ENCODE measurements at regions not wholly inside any gene's neighbourhood (a gene's known extent, or its start where the extent isn't known, plus 50 kb on each side); places are given as distances from the start of the nearest gene placed in this dataset.

- no peaks in the 10 kb centered on the region for H3K9me3 ChIP-seq (ENCODE audit: insufficient read depth in 2 of 2, low read depth in 1 of 2, low read length in 1 of 2)
- no peak overlapping the region for H4K8ac ChIP-seq (ENCODE audit: extremely low read depth, insufficient read depth, low read length)
- POLR2A ChIA-PET (ENCODE audit: partially characterized antibody), result no interaction called here
- H4K91ac ChIP-seq (replicated peaks; ENCODE audit: insufficient read length, low read length), result no peak overlapping the region
- H2BK15ac ChIP-seq (ENCODE audit: low read length), result no peak overlapping the region
- no peak overlapping the region for H2AFZ ChIP-seq (ENCODE audit: low read length)
- no peaks in the 10 kb centered on the region; a peak in 1 of 7 replicates for H3K27me3 ChIP-seq (replicated peaks in 1 of 4; ENCODE audit: control insufficient read depth in 3 of 4, extremely low read depth in 1 of 4, insufficient read depth in 3 of 4, low read length in 3 of 4)
- no peak overlapping the region for H3K56ac ChIP-seq (replicated peaks; ENCODE audit: insufficient read length, low read depth, low read length)
- H4K5ac ChIP-seq (ENCODE audit: insufficient read length, low read depth, low read length), result no peak overlapping the region
- no peak overlapping the region for H3K23ac ChIP-seq (ENCODE audit: insufficient read length)
- no peak overlapping the region for H3K18ac ChIP-seq (ENCODE audit: extremely low read depth, low read length)
- FAIRE-seq (no peak), DNase-seq (ENCODE audit: low read depth in 1 of 2, low spot score in 2 of 2) (no peak)
- H2BK120ac ChIP-seq (replicated peaks; ENCODE audit: low read depth, low read length), result no peak overlapping the region
- no peak overlapping the region; the same call in 1 of the 2 replicates for H2BK20ac ChIP-seq (ENCODE audit: low read length)
- no peak overlapping the region for H2AK5ac ChIP-seq (ENCODE audit: low read depth, low read length)
- 91% methylated on average over 4 of the region's 4 CpGs; no CpG with 5 or more reads in 1 of the 2 experiments for WGBS, 2 experiments (ENCODE audit: extremely low coverage in 1 of 2, insufficient coverage in 1 of 2, insufficient read length in 1 of 2, insufficient replicate concordance in 2 of 2, low coverage in 1 of 2, low lambda C conversion rate in 2 of 2, missing lambda C conversion rate in 1 of 2)
- no peak overlapping the region for H3K9ac ChIP-seq (replicated peaks in 1 of 4; ENCODE audit: extremely low read depth in 1 of 4, low read depth in 3 of 4, low read length in 3 of 4)
- H3K79me1 ChIP-seq (ENCODE audit: low read depth, low read length), result no peaks in the 10 kb centered on the region
- CTCF ChIA-PET (ENCODE audit: partially characterized antibody), result interaction anchor here (0.7 to 1.5 kb wide), 2 partner anchors 17 to 34 kb away, joined by 4 read pairs; no protein-coding TSS in a partner anchor
- 0 out of 7 replicates have a peak, but pooled peaks cover 0 to 3% (median 0%) of the 10 kb centered on the region in 4 experiments for H3K4me1 ChIP-seq (replicated peaks in 1 of 4; ENCODE audit: control insufficient read depth in 3 of 4, insufficient read depth in 4 of 4, low read length in 3 of 4)
- no peak overlapping the region for H3K14ac ChIP-seq (ENCODE audit: insufficient read length)
- H3K4me2 ChIP-seq (ENCODE audit: insufficient read depth in 1 of 2, low read depth in 2 of 2, low read length in 2 of 2), result no peak overlapping the region
- H3K4ac ChIP-seq (replicated peaks; ENCODE audit: insufficient read length, low read depth, low read length), result no peak overlapping the region
- H3K23me2 ChIP-seq (ENCODE audit: low read depth, low read length), result no peaks in the 10 kb centered on the region
- H4K20me1 ChIP-seq (replicated peaks in 1 of 2; ENCODE audit: control insufficient read depth in 1 of 2, insufficient read depth in 2 of 2, low read length in 2 of 2), result no peaks in the 10 kb centered on the region
- H3K4me3 ChIP-seq (ENCODE audit: extremely low read depth in 1 of 4, insufficient read depth in 2 of 4, low read depth in 3 of 4, low read length in 4 of 4), result no peak overlapping the region
- no peak overlapping the region; the same call in 1 of the 2 replicates for H2BK5ac ChIP-seq (ENCODE audit: low read depth, low read length)
- H3K36me3 ChIP-seq (ENCODE audit: control insufficient read depth in 2 of 4, insufficient read depth in 4 of 4, low read length in 3 of 4), result no peaks in the 10 kb centered on the region
- no peak overlapping the region for H3K27ac ChIP-seq (ENCODE audit: low read depth, low read length)
- no peak overlapping the region for H2BK12ac ChIP-seq (ENCODE audit: low read depth, low read length)
- no peaks in the 10 kb centered on the region for H3K79me2 ChIP-seq (ENCODE audit: control insufficient read depth in 1 of 2, insufficient read depth in 2 of 2, low read length in 2 of 2)
- no peak for TF ChIP-seq E2F6 (IDR thresholded peaks at IDR 0.05)
- TF ChIP-seq NANOG (IDR thresholded peaks at IDR 0.05; ENCODE audit: insufficient read depth, low read depth, low read length, poor library complexity, severe bottlenecking), result no peak
- TF ChIP-seq CBX5 (IDR thresholded peaks at IDR 0.05; ENCODE audit: low read depth, low read length), result no peak
- TF ChIP-seq SIN3A (conservative IDR thresholded peaks at IDR 0.05 in 1 of 2, IDR thresholded peaks at IDR 0.05 in 1 of 2; ENCODE audit: low read depth in 1 of 2, low read length in 2 of 2), result no peak
- no peak for TF ChIP-seq SIX5 (IDR thresholded peaks at IDR 0.05; ENCODE audit: low read depth, low read length)
These were observed 125.6 kb downstream of the TSN start for GRCh38 chr2:121881038-121881437.
